OCI-LY3 (cell line): ENCODE measurements at regions not wholly inside any gene's neighbourhood (a gene's known extent, or its start where the extent isn't known, plus 50 kb on each side); places are given as distances from the start of the nearest gene placed in this dataset.

Experiments used
- H2AFZ ChIP-seq: fragments of 200-600, 300-600 bp; shearing (Covaris generic); 2 replicates; pipeline ENCODE4 v1.6.0; 2014; ENCODE audit warnings: antibody characterized with exemption, low read depth, low read length
- H3K27ac ChIP-seq: fragments of 200-600, 300-600 bp; sonication (generic); 2 replicates; pipeline ENCODE4 v1.5.1; 2014; ENCODE audit warnings: mild to moderate bottlenecking, low read length, moderate library complexity, mixed read lengths
- H3K27me3 ChIP-seq: fragments of 200-600, 300-600 bp; sonication (generic); 2 replicates; pipeline ENCODE4 v1.6.1; 2014; ENCODE audit warnings: low read depth, low read length, mixed read lengths
- H3K36me3 ChIP-seq: fragments of 200-600, 300-600 bp; sonication (generic); replicated peaks from 2 replicates; pipeline ENCODE3; 2014; ENCODE audit warnings: low read depth, low read length, mixed read lengths
- H3K4me1 ChIP-seq: fragments of 300-600, 200-600 bp; sonication (generic); 2 replicates; pipeline ENCODE4 v1.6.1; 2014; ENCODE audit warnings: low read length, mixed read lengths
- H3K4me2 ChIP-seq: fragments of 200-600, 300-600 bp; sonication (generic); 2 replicates; pipeline ENCODE4 v1.6.1; 2014; ENCODE audit warnings: low read length, mixed read lengths
- H3K4me3 ChIP-seq: fragments of 300-600, 200-600 bp; sonication (generic); 2 replicates; pipeline ENCODE4 v1.5.1; 2014; ENCODE audit warnings: antibody characterized with exemption, mild to moderate bottlenecking, low read length, moderate library complexity
- H3K79me2 ChIP-seq: fragments of 300-600, 200-600 bp; shearing (Covaris generic); 2 replicates; pipeline ENCODE4 v1.6.1; 2014; ENCODE audit warnings: mild to moderate bottlenecking, low read length, mixed read lengths
- H3K9ac ChIP-seq: fragments of 300-600, 200-600 bp; shearing (Covaris generic); 2 replicates; pipeline ENCODE4 v1.6.0; 2014; ENCODE audit warnings: mild to moderate bottlenecking, low read length, moderate library complexity
- H3K9me3 ChIP-seq: fragments of 200-600, 300-600 bp; shearing (Covaris generic); 2 replicates; pipeline ENCODE4 v1.6.1; 2014; ENCODE audit warnings: low read length, mixed read lengths; ENCODE audit not compliant: insufficient read depth
- H4K20me1 ChIP-seq: fragments of 200-600, 300-600 bp; sonication (generic); 2 replicates; pipeline ENCODE4 v1.6.1; 2016; ENCODE audit warnings: low read length, mixed read lengths; ENCODE audit not compliant: insufficient read depth
- EZH2phosphoT487 ChIP-seq: fragments of 200-600 bp; shearing (Covaris generic); IDR thresholded peaks from 2 replicates; pipeline ENCODE4 v1.6.1; 2018; ENCODE audit warnings: antibody characterized with exemption, mixed run types, low read depth
- TF ChIP-seq, protein P1 (sequence below): fragments of 200-600, 300-600 bp; sonication (generic); IDR thresholded peaks from 2 replicates; pipeline ENCODE4 v1.5.1; 2014; ENCODE audit warnings: antibody characterized with exemption, low read length, low read depth

DNA sequence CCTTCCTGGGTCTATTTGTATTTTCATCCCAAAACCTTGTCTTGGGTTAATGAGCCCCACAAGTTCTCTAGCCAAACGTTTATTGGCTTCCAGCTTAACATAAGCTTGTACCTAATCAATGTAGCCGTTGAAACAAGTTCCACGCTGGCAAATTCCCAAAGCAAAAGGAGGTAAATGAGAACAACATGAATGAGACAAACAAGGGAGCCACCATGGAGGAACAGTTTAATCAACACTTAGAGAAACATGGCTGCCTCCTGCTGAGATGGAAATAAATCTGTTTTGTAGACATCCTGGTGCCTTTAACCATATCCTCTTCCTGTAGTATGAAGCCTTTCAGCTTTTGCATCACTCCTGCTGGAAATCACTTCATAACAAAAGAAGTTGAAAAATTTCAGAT, 166.6 kb upstream of the NFIB start:
- Histone ChIP-seq H3K79me2 (no peaks in the 10 kb centered on the region), H4K20me1 (no peaks in the 10 kb centered on the region), H3K27ac (no peak overlapping the region), H3K9ac (no peak overlapping the region), H3K36me3 (no peaks in the 10 kb centered on the region), H3K9me3 (no peaks in the 10 kb centered on the region), H2AFZ (no peak overlapping the region), H3K27me3 (peaks cover 42% of the 10 kb centered on the region), H3K4me2 (no peak overlapping the region), H3K4me3 (no peak overlapping the region), H3K4me1 (no peaks in the 10 kb centered on the region)
- no peak for TF ChIP-seq EZH2phosphoT487
- TF ChIP-seq, protein P1, sequence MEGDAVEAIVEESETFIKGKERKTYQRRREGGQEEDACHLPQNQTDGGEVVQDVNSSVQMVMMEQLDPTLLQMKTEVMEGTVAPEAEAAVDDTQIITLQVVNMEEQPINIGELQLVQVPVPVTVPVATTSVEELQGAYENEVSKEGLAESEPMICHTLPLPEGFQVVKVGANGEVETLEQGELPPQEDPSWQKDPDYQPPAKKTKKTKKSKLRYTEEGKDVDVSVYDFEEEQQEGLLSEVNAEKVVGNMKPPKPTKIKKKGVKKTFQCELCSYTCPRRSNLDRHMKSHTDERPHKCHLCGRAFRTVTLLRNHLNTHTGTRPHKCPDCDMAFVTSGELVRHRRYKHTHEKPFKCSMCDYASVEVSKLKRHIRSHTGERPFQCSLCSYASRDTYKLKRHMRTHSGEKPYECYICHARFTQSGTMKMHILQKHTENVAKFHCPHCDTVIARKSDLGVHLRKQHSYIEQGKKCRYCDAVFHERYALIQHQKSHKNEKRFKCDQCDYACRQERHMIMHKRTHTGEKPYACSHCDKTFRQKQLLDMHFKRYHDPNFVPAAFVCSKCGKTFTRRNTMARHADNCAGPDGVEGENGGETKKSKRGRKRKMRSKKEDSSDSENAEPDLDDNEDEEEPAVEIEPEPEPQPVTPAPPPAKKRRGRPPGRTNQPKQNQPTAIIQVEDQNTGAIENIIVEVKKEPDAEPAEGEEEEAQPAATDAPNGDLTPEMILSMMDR, result no peak

DNA sequence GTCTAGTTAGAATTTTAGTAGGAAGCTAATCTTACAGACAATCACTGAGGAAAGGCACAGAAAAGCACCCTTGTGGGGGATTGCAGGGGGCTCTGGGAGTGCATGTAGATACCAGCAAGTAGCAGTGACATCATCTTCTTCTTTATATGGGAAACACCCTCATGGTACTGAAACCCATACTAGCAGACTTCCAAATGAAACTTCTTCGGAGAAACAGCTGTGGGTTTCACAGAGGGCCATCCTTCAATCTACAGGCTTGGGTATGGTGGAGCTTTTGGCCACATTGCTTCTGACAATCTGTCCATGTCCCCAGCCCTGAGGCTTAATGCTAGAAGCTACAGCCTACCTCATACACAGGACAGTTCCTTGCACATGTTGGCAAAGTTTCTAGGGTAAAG, 165.2 kb upstream of the NFIB start:
- Histone ChIP-seq H3K79me2 (no peaks in the 10 kb centered on the region), H2AFZ (no peak overlapping the region), H3K9me3 (no peaks in the 10 kb centered on the region), H3K9ac (no peak overlapping the region), H3K27me3 (peaks cover 45% of the 10 kb centered on the region), H3K27ac (no peak overlapping the region), H3K4me3 (no peak overlapping the region), H4K20me1 (no peaks in the 10 kb centered on the region), H3K36me3 (no peaks in the 10 kb centered on the region), H3K4me2 (no peak overlapping the region), H3K4me1 (no peaks in the 10 kb centered on the region)
- TF ChIP-seq EZH2phosphoT487, result no peak
- TF ChIP-seq, protein P1, result no peak

DNA sequence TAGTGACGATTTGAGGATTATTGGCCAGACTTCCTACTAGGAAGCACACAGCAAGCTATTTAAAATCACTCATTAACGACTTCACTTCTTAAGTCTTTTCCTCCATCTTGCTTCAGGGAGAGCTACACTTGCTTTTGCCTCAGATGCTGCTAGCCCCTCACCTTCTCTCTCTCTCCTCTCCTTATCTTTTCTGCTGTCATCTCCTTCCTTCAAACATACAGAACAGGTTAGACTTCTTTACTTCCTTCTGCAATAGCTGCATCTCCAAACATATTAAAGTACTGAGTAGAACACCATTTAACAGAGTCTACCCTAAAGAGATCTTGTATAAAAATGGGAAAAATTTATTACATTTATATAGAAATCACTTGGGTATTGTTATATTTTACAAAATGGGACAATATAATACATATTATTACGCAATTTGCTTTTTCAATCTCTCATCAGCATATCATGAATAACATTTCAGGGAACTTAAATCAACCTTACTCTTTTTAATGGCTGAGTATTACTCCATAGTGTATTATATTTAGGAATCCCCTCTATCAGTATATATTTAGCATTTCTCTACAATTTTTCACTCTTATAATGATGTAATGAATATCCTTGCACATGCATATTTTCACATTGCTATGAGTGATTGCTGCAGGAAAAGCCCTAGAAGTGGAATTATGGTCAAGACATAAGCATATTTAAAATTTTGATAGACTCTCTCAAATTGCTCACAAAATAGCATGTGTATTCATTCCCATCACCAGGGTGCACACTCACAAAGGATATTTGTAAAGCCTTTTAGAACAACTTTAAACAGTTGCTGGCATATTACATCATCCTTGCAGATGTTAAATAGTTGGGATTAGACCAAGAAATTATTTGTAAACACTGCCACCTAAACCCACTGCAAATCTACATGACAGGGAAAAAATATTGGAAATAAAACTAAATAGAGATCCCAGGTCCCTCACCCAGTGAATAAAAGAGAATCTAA, 164.5 kb upstream of the NFIB start:
- no peak overlapping the region for H3K27ac ChIP-seq
- no peaks in the 10 kb centered on the region for H3K9me3 ChIP-seq

DNA sequence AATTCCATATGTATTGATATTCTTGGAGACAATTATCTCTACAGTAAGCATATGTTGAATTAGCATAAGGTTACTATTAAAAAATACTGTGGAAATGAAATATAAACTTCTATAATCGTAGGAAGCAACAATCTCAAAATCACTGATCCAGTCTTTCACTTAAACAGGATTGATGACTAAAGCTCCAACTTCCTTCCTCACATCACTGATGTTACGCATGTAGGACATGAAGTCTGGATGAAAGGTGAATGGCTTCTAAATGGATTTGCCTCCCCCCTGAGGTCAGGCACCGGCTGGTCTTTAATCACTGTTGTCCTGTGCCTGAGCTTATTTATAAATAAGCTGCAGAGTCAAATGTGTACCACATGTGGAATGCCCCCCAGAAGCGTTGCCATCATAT, 157.1 kb upstream of the NFIB start:
- H3K9me3 ChIP-seq, result no peaks in the 10 kb centered on the region
- TF ChIP-seq EZH2phosphoT487, result no peak
- TF ChIP-seq, protein P1, result no peak

More for the DNA sequence above, 164.5 kb upstream of the NFIB start:
- no peaks in the 10 kb centered on the region for H3K79me2 ChIP-seq
- no peak overlapping the region for H3K9ac ChIP-seq
- H4K20me1 ChIP-seq, result no peaks in the 10 kb centered on the region
- H3K4me3 ChIP-seq, result no peak overlapping the region
- H3K27me3 ChIP-seq, result peaks cover 40% of the 10 kb centered on the region
- H3K4me1 ChIP-seq, result no peaks in the 10 kb centered on the region
- no peak for TF ChIP-seq EZH2phosphoT487
- TF ChIP-seq, protein P1, result no peak
- H3K4me2 ChIP-seq, result no peak overlapping the region
- H3K36me3 ChIP-seq, result no peaks in the 10 kb centered on the region
- no peak overlapping the region for H2AFZ ChIP-seq

More for the DNA sequence above, 157.1 kb upstream of the NFIB start:
- Histone ChIP-seq H3K79me2 (no peaks in the 10 kb centered on the region), H3K4me1 (no peaks in the 10 kb centered on the region), H3K9ac (no peak overlapping the region), H3K36me3 (no peaks in the 10 kb centered on the region), H3K4me2 (no peak overlapping the region), H3K27me3 (peaks cover 75% of the 10 kb centered on the region), H3K4me3 (no peak overlapping the region), H3K27ac (no peak overlapping the region), H2AFZ (no peak overlapping the region), H4K20me1 (no peaks in the 10 kb centered on the region)
